ENCODE measurements at regions not wholly inside any gene's neighbourhood (a gene's known extent, or its start where the extent isn't known, plus 50 kb on each side); places are given as distances from the start of the nearest gene placed in this dataset.

DNA sequence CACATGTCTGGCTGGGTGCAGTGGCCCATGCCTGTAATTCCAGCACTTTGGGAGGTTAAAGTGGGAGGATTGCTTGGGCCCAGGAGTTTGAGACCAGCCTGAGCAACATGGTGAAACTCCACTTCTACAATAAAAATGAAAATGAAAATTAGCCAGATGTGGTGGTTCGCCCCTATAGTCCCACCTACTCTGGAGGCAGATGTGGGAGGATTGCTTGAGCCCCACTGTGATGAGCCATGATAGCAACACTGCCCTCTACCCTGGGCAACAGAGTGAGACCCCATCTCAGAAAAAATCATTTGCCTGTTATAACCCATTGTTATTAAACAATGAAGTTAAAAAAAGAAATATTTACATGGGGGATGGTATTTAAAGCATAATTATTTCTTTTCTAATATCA is 240.1 kb upstream of the ZPLD1 start:
- Mint-ChIP-seq H3K9me3 (ENCODE audit: unreplicated experiment) (peaks cover 9% of the 10 kb centered on the region), H3K27me3 (ENCODE audit: insufficient read depth, unreplicated experiment) (no peaks in the 10 kb centered on the region), H3K27ac (ENCODE audit: unreplicated experiment) (peak overlapping the region; percentile 31), H3K4me1 (ENCODE audit: low read depth, unreplicated experiment) (peaks cover 14% of the 10 kb centered on the region), H3K4me3 (ENCODE audit: unreplicated experiment) (no peak overlapping the region), H3K36me3 (ENCODE audit: insufficient read depth, unreplicated experiment) (peaks cover 6% of the 10 kb centered on the region)
- H3K4me3 ChIP-seq (ENCODE audit: low read depth, low read length): no peak overlapping the region
- TF ChIP-seq, protein P1, sequence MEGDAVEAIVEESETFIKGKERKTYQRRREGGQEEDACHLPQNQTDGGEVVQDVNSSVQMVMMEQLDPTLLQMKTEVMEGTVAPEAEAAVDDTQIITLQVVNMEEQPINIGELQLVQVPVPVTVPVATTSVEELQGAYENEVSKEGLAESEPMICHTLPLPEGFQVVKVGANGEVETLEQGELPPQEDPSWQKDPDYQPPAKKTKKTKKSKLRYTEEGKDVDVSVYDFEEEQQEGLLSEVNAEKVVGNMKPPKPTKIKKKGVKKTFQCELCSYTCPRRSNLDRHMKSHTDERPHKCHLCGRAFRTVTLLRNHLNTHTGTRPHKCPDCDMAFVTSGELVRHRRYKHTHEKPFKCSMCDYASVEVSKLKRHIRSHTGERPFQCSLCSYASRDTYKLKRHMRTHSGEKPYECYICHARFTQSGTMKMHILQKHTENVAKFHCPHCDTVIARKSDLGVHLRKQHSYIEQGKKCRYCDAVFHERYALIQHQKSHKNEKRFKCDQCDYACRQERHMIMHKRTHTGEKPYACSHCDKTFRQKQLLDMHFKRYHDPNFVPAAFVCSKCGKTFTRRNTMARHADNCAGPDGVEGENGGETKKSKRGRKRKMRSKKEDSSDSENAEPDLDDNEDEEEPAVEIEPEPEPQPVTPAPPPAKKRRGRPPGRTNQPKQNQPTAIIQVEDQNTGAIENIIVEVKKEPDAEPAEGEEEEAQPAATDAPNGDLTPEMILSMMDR (IDR thresholded peaks at IDR 0.05; ENCODE audit: insufficient read depth in 1 of 2, low read depth in 1 of 2, low read length in 1 of 2, severe bottlenecking in 1 of 2, unreplicated experiment in 1 of 2): no peak
- ChIA-PET CTCF (no interaction called here), POLR2A (no interaction called here)
- no peaks in the 10 kb centered on the region for H3K36me3 ChIP-seq (ENCODE audit: control insufficient read depth, insufficient read depth, low read length)
- no peak for DNase-seq
- H3K4me1 ChIP-seq: peaks cover 6% of the 10 kb centered on the region; the same call in 1 of the 2 replicates
- no peaks in the 10 kb centered on the region for H3K27me3 ChIP-seq (replicated peaks; ENCODE audit: control insufficient read depth, insufficient read depth, low read length)
- H3K9me3 ChIP-seq: no peaks in the 10 kb centered on the region
- BruUV-seq (replicated peaks): no TSS peak
- intact Hi-C loops (cut with micrococcal nuclease; ENCODE audit: unreplicated experiment): no loop called here

DNA sequence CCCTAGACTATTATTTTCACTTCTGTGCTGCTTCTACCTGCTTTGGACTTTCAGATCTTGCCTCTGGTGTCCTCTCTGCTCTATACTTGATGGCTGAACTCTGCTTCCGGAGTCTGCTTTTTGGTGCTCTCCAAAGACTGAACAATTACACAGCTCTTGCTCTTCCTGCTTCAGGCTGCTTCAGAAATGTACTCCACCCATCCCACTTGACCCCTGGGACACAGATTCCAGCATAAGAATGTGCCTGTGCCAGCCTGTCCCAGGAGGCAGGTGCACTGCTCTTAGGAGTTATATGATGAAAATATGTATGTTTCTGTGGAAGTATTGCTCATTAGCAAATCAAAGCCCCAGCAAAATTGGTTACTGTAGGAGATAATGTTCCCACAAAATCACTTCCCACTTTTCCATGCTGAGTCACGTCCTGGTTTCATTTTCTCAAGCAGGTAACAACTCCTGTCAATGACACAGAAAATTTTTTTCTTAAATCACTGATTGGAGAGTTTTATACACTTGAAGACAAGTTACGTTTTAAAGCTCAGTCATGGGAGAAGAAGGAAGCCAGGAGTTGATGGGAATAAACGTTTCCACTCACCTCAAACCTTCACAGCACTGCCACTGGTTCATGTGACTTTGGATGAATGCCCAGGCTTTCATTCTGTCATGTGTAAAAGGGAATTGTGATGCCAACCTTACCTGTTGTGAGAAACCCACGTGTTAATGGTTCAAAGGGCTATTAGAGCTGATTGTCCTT is 239.4 kb upstream of the ZPLD1 start:
- H3K9me3 Mint-ChIP-seq (ENCODE audit: unreplicated experiment): peaks cover 9% of the 10 kb centered on the region
- H3K4me3 Mint-ChIP-seq (ENCODE audit: unreplicated experiment): no peak overlapping the region
- peaks cover 6% of the 10 kb centered on the region for H3K36me3 Mint-ChIP-seq (ENCODE audit: insufficient read depth, unreplicated experiment)
- Histone ChIP-seq H3K27me3 (replicated peaks; ENCODE audit: control insufficient read depth, insufficient read depth, low read length) (no peaks in the 10 kb centered on the region), H3K4me3 (ENCODE audit: low read depth, low read length) (no peak overlapping the region), H3K36me3 (ENCODE audit: control insufficient read depth, insufficient read depth, low read length) (no peaks in the 10 kb centered on the region), H3K4me1 (peaks cover 6% of the 10 kb centered on the region; the same call in 1 of the 2 replicates), H3K9me3 (no peaks in the 10 kb centered on the region)
- peak overlapping the region; percentile 31 for H3K27ac Mint-ChIP-seq (ENCODE audit: unreplicated experiment)
- H3K27me3 Mint-ChIP-seq (ENCODE audit: insufficient read depth, unreplicated experiment): no peaks in the 10 kb centered on the region
- intact Hi-C loops (cut with micrococcal nuclease; ENCODE audit: unreplicated experiment): no loop called here
- POLR2A ChIA-PET: no interaction called here
- no TSS peak for BruUV-seq (replicated peaks)
- TF ChIP-seq, protein P1 (IDR thresholded peaks at IDR 0.05; ENCODE audit: insufficient read depth in 1 of 2, low read depth in 1 of 2, low read length in 1 of 2, severe bottlenecking in 1 of 2, unreplicated experiment in 1 of 2): no peak
- peak; percentile 14 to 50 for DNase-seq
- H3K4me1 Mint-ChIP-seq (ENCODE audit: low read depth, unreplicated experiment): peaks cover 14% of the 10 kb centered on the region
- CTCF ChIA-PET: no interaction called here

GRCh38 chr3:102200126-102200525 is 234.7 kb upstream of the ZPLD1 start:
- no peak for DNase-seq
- no peaks in the 10 kb centered on the region for H3K36me3 ChIP-seq (ENCODE audit: control insufficient read depth, insufficient read depth, low read length)
- H3K4me1 ChIP-seq: peaks cover 6% of the 10 kb centered on the region; the same call in 1 of the 2 replicates
- Mint-ChIP-seq H3K4me3 (ENCODE audit: unreplicated experiment) (no peak overlapping the region), H3K27me3 (ENCODE audit: insufficient read depth, unreplicated experiment) (no peaks in the 10 kb centered on the region), H3K4me1 (ENCODE audit: low read depth, unreplicated experiment) (peaks cover 3% of the 10 kb centered on the region), H3K36me3 (ENCODE audit: insufficient read depth, unreplicated experiment) (no peaks in the 10 kb centered on the region), H3K27ac (ENCODE audit: unreplicated experiment) (no peak overlapping the region), H3K9me3 (ENCODE audit: unreplicated experiment) (no peaks in the 10 kb centered on the region)
- ChIA-PET POLR2A (no interaction called here), CTCF (no interaction called here)
- no peaks in the 10 kb centered on the region for H3K27me3 ChIP-seq (replicated peaks; ENCODE audit: control insufficient read depth, insufficient read depth, low read length)
- no peaks in the 10 kb centered on the region for H3K9me3 ChIP-seq
- intact Hi-C loops (cut with micrococcal nuclease; ENCODE audit: unreplicated experiment): no loop called here
- no TSS peak for BruUV-seq (replicated peaks)
- TF ChIP-seq, protein P1 (IDR thresholded peaks at IDR 0.05; ENCODE audit: insufficient read depth in 1 of 2, low read depth in 1 of 2, low read length in 1 of 2, severe bottlenecking in 1 of 2, unreplicated experiment in 1 of 2): no peak
- H3K4me3 ChIP-seq (ENCODE audit: low read depth, low read length): no peak overlapping the region

All from Caco-2 (cell line).